ENCODE measurements at regions not wholly inside any gene's neighbourhood (a gene's known extent, or its start where the extent isn't known, plus 50 kb on each side); places are given as distances from the start of the nearest gene placed in this dataset.

GRCh38 chr14:84234281-84234680, 1295.7 kb upstream of the FLRT2 start:
- Histone ChIP-seq H2AFZ (ENCODE audit: low read length, unreplicated experiment) (no peak overlapping the region), H3K27ac (ENCODE audit: low read depth, low read length) (no peak overlapping the region), H3K4me1 (ENCODE audit: control insufficient read depth, insufficient read depth, low read length, unreplicated experiment) (no peaks in the 10 kb centered on the region), H3K27me3 (ENCODE audit: insufficient read depth, low read length) (no peaks in the 10 kb centered on the region), H3K79me2 (ENCODE audit: control insufficient read depth, insufficient read depth, low read length, unreplicated experiment) (no peaks in the 10 kb centered on the region), H3K36me3 (ENCODE audit: insufficient read depth, low read length) (no peaks in the 10 kb centered on the region), H3K4me3 (ENCODE audit: low read depth, low read length) (no peak overlapping the region)

- Histone ChIP-seq H3K36me3 (ENCODE audit: insufficient read depth, low read length) (no peaks in the 10 kb centered on the region), H2AFZ (ENCODE audit: low read length, unreplicated experiment) (no peak overlapping the region), H3K27me3 (ENCODE audit: insufficient read depth, low read length) (no peaks in the 10 kb centered on the region)
Measured at GRCh38 chr14:84236290-84236689, 1293.7 kb upstream of the FLRT2 start.

GRCh38 chr14:84237881-84238280, 1292.1 kb upstream of the FLRT2 start:
- no peak overlapping the region for H3K4me3 ChIP-seq (ENCODE audit: low read depth, low read length)
- no peak overlapping the region for H2AFZ ChIP-seq (ENCODE audit: low read length, unreplicated experiment)
- no peaks in the 10 kb centered on the region for H3K4me1 ChIP-seq (ENCODE audit: control insufficient read depth, insufficient read depth, low read length, unreplicated experiment)
- no peaks in the 10 kb centered on the region for H3K27me3 ChIP-seq (ENCODE audit: insufficient read depth, low read length)
- no peak overlapping the region for H3K27ac ChIP-seq (ENCODE audit: low read depth, low read length)
- no peaks in the 10 kb centered on the region for H3K79me2 ChIP-seq (ENCODE audit: control insufficient read depth, insufficient read depth, low read length, unreplicated experiment)
- no peaks in the 10 kb centered on the region for H3K36me3 ChIP-seq (ENCODE audit: insufficient read depth, low read length)

More at GRCh38 chr14:84236290-84236689, 1293.7 kb upstream of the FLRT2 start:
- no peak overlapping the region for H3K4me3 ChIP-seq (ENCODE audit: low read depth, low read length)
- no peaks in the 10 kb centered on the region for H3K79me2 ChIP-seq (ENCODE audit: control insufficient read depth, insufficient read depth, low read length, unreplicated experiment)
- H3K27ac ChIP-seq (ENCODE audit: low read depth, low read length), result no peak overlapping the region
- H3K4me1 ChIP-seq (ENCODE audit: control insufficient read depth, insufficient read depth, low read length, unreplicated experiment), result no peaks in the 10 kb centered on the region

GRCh38 chr14:84247693-84248092, 1282.3 kb upstream of the FLRT2 start:
- H3K36me3 ChIP-seq (ENCODE audit: insufficient read depth, low read length), result no peaks in the 10 kb centered on the region
- no peaks in the 10 kb centered on the region for H3K27me3 ChIP-seq (ENCODE audit: insufficient read depth, low read length)
- no peak overlapping the region for H3K27ac ChIP-seq (ENCODE audit: low read depth, low read length)
- H2AFZ ChIP-seq (ENCODE audit: low read length, unreplicated experiment), result no peak overlapping the region
- no peaks in the 10 kb centered on the region for H3K4me1 ChIP-seq (ENCODE audit: control insufficient read depth, insufficient read depth, low read length, unreplicated experiment)
- H3K4me3 ChIP-seq (ENCODE audit: low read depth, low read length), result no peak overlapping the region
- no peaks in the 10 kb centered on the region for H3K79me2 ChIP-seq (ENCODE audit: control insufficient read depth, insufficient read depth, low read length, unreplicated experiment)

GRCh38 chr14:84250893-84251292, 1279.1 kb upstream of the FLRT2 start:
- no peaks in the 10 kb centered on the region for H3K27me3 ChIP-seq (ENCODE audit: insufficient read depth, low read length)
- no peaks in the 10 kb centered on the region for H3K4me1 ChIP-seq (ENCODE audit: control insufficient read depth, insufficient read depth, low read length, unreplicated experiment)
- no peaks in the 10 kb centered on the region for H3K36me3 ChIP-seq (ENCODE audit: insufficient read depth, low read length)
- no peaks in the 10 kb centered on the region for H3K79me2 ChIP-seq (ENCODE audit: control insufficient read depth, insufficient read depth, low read length, unreplicated experiment)
- no peak overlapping the region for H3K4me3 ChIP-seq (ENCODE audit: low read depth, low read length)
- H3K27ac ChIP-seq (ENCODE audit: low read depth, low read length), result no peak overlapping the region
- no peak overlapping the region for H2AFZ ChIP-seq (ENCODE audit: low read length, unreplicated experiment)

- H3K79me2 ChIP-seq (ENCODE audit: control insufficient read depth, insufficient read depth, low read length, unreplicated experiment), result no peaks in the 10 kb centered on the region
- H3K27me3 ChIP-seq (ENCODE audit: insufficient read depth, low read length), result no peaks in the 10 kb centered on the region
- H3K4me3 ChIP-seq (ENCODE audit: low read depth, low read length), result no peak overlapping the region
- H3K36me3 ChIP-seq (ENCODE audit: insufficient read depth, low read length), result no peaks in the 10 kb centered on the region
- no peak overlapping the region for H2AFZ ChIP-seq (ENCODE audit: low read length, unreplicated experiment)
- no peak overlapping the region for H3K27ac ChIP-seq (ENCODE audit: low read depth, low read length)
- no peaks in the 10 kb centered on the region for H3K4me1 ChIP-seq (ENCODE audit: control insufficient read depth, insufficient read depth, low read length, unreplicated experiment)
Measured at GRCh38 chr14:84251411-84252115, 1278.4 kb upstream of the FLRT2 start.

GRCh38 chr14:84252706-84253105, 1277.2 kb upstream of the FLRT2 start:
- Histone ChIP-seq H3K27me3 (ENCODE audit: insufficient read depth, low read length) (no peaks in the 10 kb centered on the region), H3K79me2 (ENCODE audit: control insufficient read depth, insufficient read depth, low read length, unreplicated experiment) (no peaks in the 10 kb centered on the region), H3K4me1 (ENCODE audit: control insufficient read depth, insufficient read depth, low read length, unreplicated experiment) (no peaks in the 10 kb centered on the region), H2AFZ (ENCODE audit: low read length, unreplicated experiment) (no peak overlapping the region), H3K36me3 (ENCODE audit: insufficient read depth, low read length) (no peaks in the 10 kb centered on the region), H3K27ac (ENCODE audit: low read depth, low read length) (no peak overlapping the region), H3K4me3 (ENCODE audit: low read depth, low read length) (no peak overlapping the region)

- H3K79me2 ChIP-seq (ENCODE audit: control insufficient read depth, insufficient read depth, low read length, unreplicated experiment), result no peaks in the 10 kb centered on the region
- H3K36me3 ChIP-seq (ENCODE audit: insufficient read depth, low read length), result no peaks in the 10 kb centered on the region
- H3K4me1 ChIP-seq (ENCODE audit: control insufficient read depth, insufficient read depth, low read length, unreplicated experiment), result no peaks in the 10 kb centered on the region
- no peak overlapping the region for H2AFZ ChIP-seq (ENCODE audit: low read length, unreplicated experiment)
- H3K27me3 ChIP-seq (ENCODE audit: insufficient read depth, low read length), result no peaks in the 10 kb centered on the region
- H3K4me3 ChIP-seq (ENCODE audit: low read depth, low read length), result no peak overlapping the region
- H3K27ac ChIP-seq (ENCODE audit: low read depth, low read length), result no peak overlapping the region
Measured at GRCh38 chr14:84253326-84253725, 1276.6 kb upstream of the FLRT2 start.

- H3K36me3 ChIP-seq (ENCODE audit: insufficient read depth, low read length), result no peaks in the 10 kb centered on the region
- no peak overlapping the region for H3K4me3 ChIP-seq (ENCODE audit: low read depth, low read length)
- H2AFZ ChIP-seq (ENCODE audit: low read length, unreplicated experiment), result no peak overlapping the region
- no peaks in the 10 kb centered on the region for H3K79me2 ChIP-seq (ENCODE audit: control insufficient read depth, insufficient read depth, low read length, unreplicated experiment)
- no peaks in the 10 kb centered on the region for H3K4me1 ChIP-seq (ENCODE audit: control insufficient read depth, insufficient read depth, low read length, unreplicated experiment)
- no peak overlapping the region for H3K27ac ChIP-seq (ENCODE audit: low read depth, low read length)
- no peaks in the 10 kb centered on the region for H3K27me3 ChIP-seq (ENCODE audit: insufficient read depth, low read length)
Measured at GRCh38 chr14:84254290-84254689, 1275.7 kb upstream of the FLRT2 start.

- H3K27me3 ChIP-seq (ENCODE audit: insufficient read depth, low read length), result no peaks in the 10 kb centered on the region
- H3K27ac ChIP-seq (ENCODE audit: low read depth, low read length), result no peak overlapping the region
- no peaks in the 10 kb centered on the region for H3K79me2 ChIP-seq (ENCODE audit: control insufficient read depth, insufficient read depth, low read length, unreplicated experiment)
- H3K4me1 ChIP-seq (ENCODE audit: control insufficient read depth, insufficient read depth, low read length, unreplicated experiment), result no peaks in the 10 kb centered on the region
- H3K36me3 ChIP-seq (ENCODE audit: insufficient read depth, low read length), result no peaks in the 10 kb centered on the region
- no peak overlapping the region for H3K4me3 ChIP-seq (ENCODE audit: low read depth, low read length)
- H2AFZ ChIP-seq (ENCODE audit: low read length, unreplicated experiment), result no peak overlapping the region
Measured at GRCh38 chr14:84262932-84263331, 1267.0 kb upstream of the FLRT2 start.

- Histone ChIP-seq H3K4me1 (ENCODE audit: control insufficient read depth, insufficient read depth, low read length, unreplicated experiment) (no peaks in the 10 kb centered on the region), H3K36me3 (ENCODE audit: insufficient read depth, low read length) (no peaks in the 10 kb centered on the region), H3K4me3 (ENCODE audit: low read depth, low read length) (no peak overlapping the region), H3K27ac (ENCODE audit: low read depth, low read length) (no peak overlapping the region), H3K27me3 (ENCODE audit: insufficient read depth, low read length) (no peaks in the 10 kb centered on the region), H2AFZ (ENCODE audit: low read length, unreplicated experiment) (no peak overlapping the region), H3K79me2 (ENCODE audit: control insufficient read depth, insufficient read depth, low read length, unreplicated experiment) (no peaks in the 10 kb centered on the region)
Measured at GRCh38 chr14:84272290-84272721, 1257.6 kb upstream of the FLRT2 start.

Measured in ACC112 (cell line).